Immature natural killer cell (primary cell): ENCODE measurements at regions not wholly inside any gene's neighbourhood (a gene's known extent, or its start where the extent isn't known, plus 50 kb on each side); places are given as distances from the start of the nearest gene placed in this dataset.
"Not testable (repeated sequence)": the region's sequence is repeated elsewhere in the genome, so short reads cannot be mapped to it uniquely, and the experiment has no call there.

ENCODE experiments used
- DNase-seq, 3 donors: peaks; one replicate each; pipeline ENCODE4 v3.0.0; 2022; ENCODE audit warnings: mixed read lengths in 1 of 3
- H3K27ac Mint-ChIP-seq, 6 donors: one replicate each; pipeline ENCODE4 v1.8.0; 2020; ENCODE audit warnings: mixed read lengths in 6 of 6, mild to moderate bottlenecking in 5 of 6, inconsistent platforms in 4 of 6, moderate library complexity in 3 of 6
- H3K27me3 Mint-ChIP-seq, 3 donors: one replicate each; pipeline ENCODE4 v1.8.0; 2020 to 2021; ENCODE audit warnings: low read depth in 3 of 3, mild to moderate bottlenecking in 3 of 3, mixed read lengths in 3 of 3, moderate library complexity in 3 of 3, inconsistent platforms in 1 of 3
- H3K36me3 Mint-ChIP-seq, 3 donors: one replicate each; pipeline ENCODE4 v1.8.0; 2020; ENCODE audit warnings: mixed read lengths in 3 of 3, inconsistent platforms in 2 of 3, mild to moderate bottlenecking in 2 of 3
- H3K4me1 Mint-ChIP-seq, 2 donors: one replicate each; pipeline ENCODE4 v1.8.0; 2020; ENCODE audit warnings: inconsistent platforms in 2 of 2, mild to moderate bottlenecking in 2 of 2, mixed read lengths in 2 of 2, moderate library complexity in 1 of 2
- H3K4me3 Mint-ChIP-seq, 5 donors: one replicate each; pipeline ENCODE4 v1.8.0; 2020; ENCODE audit warnings: mild to moderate bottlenecking in 5 of 5, mixed read lengths in 5 of 5, inconsistent platforms in 3 of 5, moderate library complexity in 3 of 5
- H3K9me3 Mint-ChIP-seq, 6 donors: one replicate each; pipeline ENCODE4 v1.8.0; 2020; ENCODE audit warnings: mild to moderate bottlenecking in 6 of 6, mixed read lengths in 6 of 6, inconsistent platforms in 4 of 6, moderate library complexity in 3 of 6

DNA sequence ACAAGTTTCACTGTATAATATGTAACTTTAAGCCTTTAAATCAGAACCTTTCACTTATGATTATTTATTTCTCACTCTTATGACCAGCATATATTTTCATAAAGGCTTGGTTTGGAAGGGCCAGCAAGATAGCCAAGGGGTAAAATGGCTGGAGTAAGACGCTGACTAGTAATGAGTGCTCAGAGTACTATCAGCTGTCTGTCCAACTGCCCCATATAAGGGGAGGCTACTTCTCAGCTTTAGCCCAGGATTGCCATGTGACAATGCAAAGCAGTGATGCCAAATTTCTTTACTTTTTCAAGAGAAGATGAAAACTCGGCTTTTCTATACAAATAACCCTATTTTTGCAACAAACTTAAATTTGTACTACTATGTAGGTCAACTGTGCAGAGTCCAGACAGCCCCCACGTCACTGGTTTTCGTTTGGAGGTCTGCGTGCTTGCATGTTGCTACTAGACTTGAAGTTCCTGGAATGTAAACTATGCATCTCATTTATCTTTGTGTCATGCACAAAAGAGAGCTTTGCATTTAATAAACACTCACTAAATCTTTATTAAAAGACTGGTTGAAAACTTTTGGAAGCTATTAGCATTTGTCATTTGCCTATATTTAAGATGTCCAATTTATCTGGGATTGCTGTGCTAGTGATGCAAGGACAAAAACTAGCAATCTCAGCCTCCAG, 110.4 kb downstream of the TNFSF18 start:
- H3K4me3 Mint-ChIP-seq = no peak overlapping the region
- peaks cover 0 to 3% (median 0%) of the 10 kb centered on the region in 3 donors for H3K36me3 Mint-ChIP-seq
- no peak overlapping the region for H3K27ac Mint-ChIP-seq
- peaks cover 0 to 1% (median 0%) of the 10 kb centered on the region in 3 donors for H3K27me3 Mint-ChIP-seq
- no peak for DNase-seq
- H3K4me1 Mint-ChIP-seq = no peaks in the 10 kb centered on the region
- H3K9me3 Mint-ChIP-seq = no peaks in the 10 kb centered on the region

DNA sequence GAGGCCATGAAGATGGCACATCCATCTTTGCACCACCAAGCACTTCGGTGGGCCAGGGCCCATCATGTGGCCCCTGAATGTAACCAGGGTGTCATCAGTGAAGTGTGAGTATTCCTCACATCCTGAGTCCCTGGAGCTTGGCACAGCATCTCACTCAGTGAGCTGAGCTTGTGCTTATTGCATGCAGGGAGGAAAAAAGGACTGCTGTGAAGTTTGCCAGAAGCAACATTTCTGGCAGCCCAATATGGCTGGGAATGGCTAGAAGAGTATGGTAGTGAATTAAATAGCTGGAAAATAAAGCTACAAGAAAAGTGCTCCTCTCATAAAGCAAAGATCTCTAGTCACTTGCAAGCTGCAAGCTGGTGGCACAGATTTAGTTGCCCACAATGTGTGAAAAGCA, 109.3 kb downstream of the TNFSF18 start:
- no peak overlapping the region for H3K27ac Mint-ChIP-seq
- H3K4me1 Mint-ChIP-seq = no peaks in the 10 kb centered on the region
- H3K9me3 Mint-ChIP-seq = no peaks in the 10 kb centered on the region
- H3K27me3 Mint-ChIP-seq = peaks cover 0 to 1% (median 0%) of the 10 kb centered on the region in 3 donors
- H3K4me3 Mint-ChIP-seq = no peak overlapping the region
- peaks cover 0 to 3% (median 0%) of the 10 kb centered on the region in 3 donors for H3K36me3 Mint-ChIP-seq
- DNase-seq = no peak

GRCh38 chr1:172941945-172942344, 108.8 kb downstream of the TNFSF18 start:
- Mint-ChIP-seq H3K4me1 (peaks cover 2 to 3% of the 10 kb centered on the region in 2 donors), H3K9me3 (no peaks in the 10 kb centered on the region), H3K27ac (no peak overlapping the region), H3K4me3 (no peak overlapping the region), H3K27me3 (peaks cover 0 to 1% (median 0%) of the 10 kb centered on the region in 3 donors), H3K36me3 (peaks cover 0 to 3% (median 0%) of the 10 kb centered on the region in 3 donors)
- DNase-seq = no peak

- peaks cover 9 to 13% of the 10 kb centered on the region in 2 donors for H3K4me1 Mint-ChIP-seq
- not testable (repeated sequence) for H3K36me3 Mint-ChIP-seq, H3K4me3 Mint-ChIP-seq, DNase-seq, H3K27ac Mint-ChIP-seq, H3K27me3 Mint-ChIP-seq, H3K9me3 Mint-ChIP-seq
Measured at GRCh38 chr1:172943138-172943537, 107.6 kb downstream of the TNFSF18 start.

- Mint-ChIP-seq H3K9me3 (no peaks in the 10 kb centered on the region), H3K27me3 (peaks cover 0 to 2% (median 0%) of the 10 kb centered on the region in 3 donors), H3K27ac (no peak overlapping the region), H3K36me3 (peaks cover 0 to 3% (median 0%) of the 10 kb centered on the region in 3 donors), H3K4me3 (no peak overlapping the region), H3K4me1 (peaks cover 9 to 13% of the 10 kb centered on the region in 2 donors)
- DNase-seq = no peak
Measured at GRCh38 chr1:172944931-172945330, 105.8 kb downstream of the TNFSF18 start.

GRCh38 chr1:172946814-172947507, 103.8 kb downstream of the TNFSF18 start:
- no peak for DNase-seq
- Mint-ChIP-seq H3K9me3 (no peaks in the 10 kb centered on the region), H3K4me3 (no peak overlapping the region), H3K4me1 (peaks cover 9 to 15% of the 10 kb centered on the region in 2 donors), H3K27me3 (peaks cover 0 to 2% (median 2%) of the 10 kb centered on the region in 3 donors), H3K27ac (no peak overlapping the region), H3K36me3 (peaks cover 0 to 3% (median 0%) of the 10 kb centered on the region in 3 donors)

DNA sequence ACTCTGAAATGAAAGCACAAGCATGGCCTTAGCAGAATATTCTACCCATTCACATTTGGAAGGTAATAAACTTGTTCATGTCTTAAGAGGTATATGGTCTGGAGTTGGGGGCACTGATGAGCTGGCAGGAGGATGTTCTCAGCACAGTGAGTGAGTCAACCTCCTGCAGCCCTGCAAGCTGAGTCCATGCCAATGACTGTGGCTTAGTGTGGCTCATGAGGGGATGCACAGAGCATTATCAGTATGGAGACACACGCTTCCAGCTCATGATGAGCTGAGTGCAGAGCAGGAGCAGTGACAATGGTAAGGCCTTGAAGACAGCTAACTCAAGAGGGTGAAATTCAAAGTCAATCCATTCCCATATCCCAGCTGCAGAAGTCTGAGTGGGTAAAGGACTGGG, 102.3 kb downstream of the TNFSF18 start:
- H3K4me3 Mint-ChIP-seq = no peak overlapping the region
- no peak for DNase-seq
- no peak overlapping the region for H3K27ac Mint-ChIP-seq
- H3K9me3 Mint-ChIP-seq = no peaks in the 10 kb centered on the region
- H3K27me3 Mint-ChIP-seq = peaks cover 0 to 7% (median 2%) of the 10 kb centered on the region in 3 donors
- H3K36me3 Mint-ChIP-seq = peaks cover 0 to 3% (median 0%) of the 10 kb centered on the region in 3 donors
- peaks cover 9 to 16% of the 10 kb centered on the region in 2 donors for H3K4me1 Mint-ChIP-seq

GRCh38 chr1:172949096-172949495, 101.6 kb downstream of the TNFSF18 start:
- peaks cover 9 to 16% of the 10 kb centered on the region in 2 donors for H3K4me1 Mint-ChIP-seq
- H3K4me3 Mint-ChIP-seq = no peak overlapping the region
- H3K27me3 Mint-ChIP-seq = peaks cover 0 to 7% (median 2%) of the 10 kb centered on the region in 3 donors
- H3K27ac Mint-ChIP-seq = no peak overlapping the region
- H3K36me3 Mint-ChIP-seq = no peaks in the 10 kb centered on the region
- no peaks in the 10 kb centered on the region for H3K9me3 Mint-ChIP-seq
- no peak for DNase-seq

DNA sequence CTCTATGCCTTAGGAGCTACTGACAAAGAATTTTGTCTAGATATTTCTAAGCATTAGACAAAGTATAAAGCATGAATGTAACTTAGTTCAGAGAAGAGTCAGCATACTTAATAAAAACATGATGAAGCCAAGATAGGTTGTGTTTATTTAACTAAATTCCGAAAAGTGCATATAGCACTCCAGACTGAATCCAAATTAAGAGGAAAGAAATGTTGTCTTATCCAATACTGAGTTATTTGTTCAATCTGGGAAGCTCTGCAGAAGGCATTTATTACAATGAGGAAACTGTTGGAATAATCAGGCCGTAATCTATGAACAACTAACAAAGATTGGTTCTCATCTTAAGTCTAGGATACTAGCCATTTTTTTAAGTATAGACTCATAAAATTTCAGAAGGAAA, 100.2 kb downstream of the TNFSF18 start:
- Mint-ChIP-seq H3K9me3 (no peaks in the 10 kb centered on the region), H3K4me1 (peaks cover 9 to 16% of the 10 kb centered on the region in 2 donors), H3K36me3 (no peaks in the 10 kb centered on the region), H3K27ac (no peak overlapping the region), H3K27me3 (peaks cover 0 to 7% (median 2%) of the 10 kb centered on the region in 3 donors), H3K4me3 (no peak overlapping the region)
- no peak for DNase-seq

GRCh38 chr1:172951730-172952365, 98.9 kb downstream of the TNFSF18 start:
- Mint-ChIP-seq H3K27ac (no peak overlapping the region), H3K9me3 (no peaks in the 10 kb centered on the region), H3K27me3 (peaks cover 0 to 7% (median 2%) of the 10 kb centered on the region in 3 donors), H3K4me3 (no peak overlapping the region), H3K4me1 (peaks cover 7 to 15% of the 10 kb centered on the region in 2 donors), H3K36me3 (no peaks in the 10 kb centered on the region)
- DNase-seq = no peak

- H3K36me3 Mint-ChIP-seq = no peaks in the 10 kb centered on the region
- H3K4me1 Mint-ChIP-seq = peaks cover 2 to 8% of the 10 kb centered on the region in 2 donors
- H3K27me3 Mint-ChIP-seq = peaks cover 0 to 7% (median 2%) of the 10 kb centered on the region in 3 donors
- H3K27ac Mint-ChIP-seq = no peak overlapping the region
- H3K9me3 Mint-ChIP-seq = no peaks in the 10 kb centered on the region
- H3K4me3 Mint-ChIP-seq = no peak overlapping the region
- DNase-seq = no peak
Measured at GRCh38 chr1:172952516-172952915, 98.2 kb downstream of the TNFSF18 start.

GRCh38 chr1:172954476-172955150, 96.1 kb downstream of the TNFSF18 start:
- no peak overlapping the region for H3K27ac Mint-ChIP-seq
- H3K9me3 Mint-ChIP-seq = no peaks in the 10 kb centered on the region
- peaks cover 0 to 9% (median 0%) of the 10 kb centered on the region in 3 donors for H3K27me3 Mint-ChIP-seq
- DNase-seq = no peak
- H3K4me3 Mint-ChIP-seq = no peak overlapping the region
- peaks cover 0 to 4% of the 10 kb centered on the region in 2 donors for H3K4me1 Mint-ChIP-seq
- no peaks in the 10 kb centered on the region for H3K36me3 Mint-ChIP-seq

GRCh38 chr1:172955161-172955815, 95.5 kb downstream of the TNFSF18 start:
- Mint-ChIP-seq H3K36me3 (no peaks in the 10 kb centered on the region), H3K9me3 (no peaks in the 10 kb centered on the region), H3K4me3 (no peak overlapping the region), H3K4me1 (peaks cover 0 to 4% of the 10 kb centered on the region in 2 donors), H3K27ac (no peak overlapping the region), H3K27me3 (peaks cover 0 to 12% (median 0%) of the 10 kb centered on the region in 3 donors)
- no peak for DNase-seq
